ENCODE measurements at regions not wholly inside any gene's neighbourhood (a gene's known extent, or its start where the extent isn't known, plus 50 kb on each side); places are given as distances from the start of the nearest gene placed in this dataset.

GRCh38 chr1:199546323-199546722 is 481.2 kb upstream of the NR5A2 start:
- ChIA-PET CTCF (no interaction called here), POLR2A (no interaction called here)
- no peak for TF ChIP-seq CTCF (IDR thresholded peaks at IDR 0.05; ENCODE audit: control extremely low read depth, extremely low read depth, low read depth, missing control alignments)
- no peak for DNase-seq (ENCODE audit: extremely low spot score)

GRCh38 chr1:199549421-199549820 is 478.1 kb upstream of the NR5A2 start:
- ChIA-PET CTCF (interaction anchor here (1.1 kb wide), 1 partner anchor 12 kb away, joined by 3 read pairs; no protein-coding TSS in a partner anchor), POLR2A (no interaction called here)
- no peak for TF ChIP-seq CTCF (IDR thresholded peaks at IDR 0.05; ENCODE audit: control extremely low read depth, extremely low read depth, low read depth, missing control alignments)
- no peak for DNase-seq (ENCODE audit: extremely low spot score)

- DNase-seq (ENCODE audit: extremely low spot score) = no peak
- CTCF ChIA-PET = interaction anchor here (1.5 kb wide), 1 partner anchor 21 kb away, joined by 3 read pairs; no protein-coding TSS in a partner anchor
- POLR2A ChIA-PET = no interaction called here
These were observed 477.1 kb upstream of the NR5A2 start for GRCh38 chr1:199550199-199551065.

GRCh38 chr1:199551967-199552565 is 475.4 kb upstream of the NR5A2 start:
- POLR2A ChIA-PET = no interaction called here
- CTCF ChIA-PET = interaction anchor here (1.5 kb wide), 1 partner anchor 23 kb away, joined by 3 read pairs; no protein-coding TSS in a partner anchor
- peak; percentile 19 for DNase-seq (ENCODE audit: extremely low spot score)
- TF ChIP-seq CTCF (IDR thresholded peaks at IDR 0.05; ENCODE audit: control extremely low read depth, extremely low read depth, low read depth, missing control alignments) = peak; percentile 77

More at GRCh38 chr1:199550199-199551065, 477.1 kb upstream of the NR5A2 start:
- TF ChIP-seq CTCF (IDR thresholded peaks at IDR 0.05; ENCODE audit: control extremely low read depth, extremely low read depth, low read depth, missing control alignments) = peak; percentile 15

- TF ChIP-seq CTCF (IDR thresholded peaks at IDR 0.05; ENCODE audit: control extremely low read depth, extremely low read depth, low read depth, missing control alignments) = no peak
- ChIA-PET POLR2A (no interaction called here), CTCF (no interaction called here)
- no peak for DNase-seq (ENCODE audit: extremely low spot score)
These were observed 474.4 kb upstream of the NR5A2 start for GRCh38 chr1:199553104-199553503.

GRCh38 chr1:199561334-199561733 is 466.2 kb upstream of the NR5A2 start:
- ChIA-PET POLR2A (no interaction called here), CTCF (interaction anchor here (1.2 kb wide), 1 partner anchor 15 kb away, joined by 3 read pairs; no protein-coding TSS in a partner anchor)
- no peak for DNase-seq (ENCODE audit: extremely low spot score)
- no peak for TF ChIP-seq CTCF (IDR thresholded peaks at IDR 0.05; ENCODE audit: control extremely low read depth, extremely low read depth, low read depth, missing control alignments)
